ENCODE measurements at regions not wholly inside any gene's neighbourhood (a gene's known extent, or its start where the extent isn't known, plus 50 kb on each side); places are given as distances from the start of the nearest gene placed in this dataset.

- TF ChIP-seq ZBTB7A (IDR thresholded peaks at IDR 0.05; ENCODE audit: low read depth) (no peak), MAX (IDR thresholded peaks at IDR 0.05) (no peak), RAD21 (IDR thresholded peaks at IDR 0.05; ENCODE audit: low read depth) (no peak), CREB1 (IDR thresholded peaks at IDR 0.05; ENCODE audit: low read depth) (no peak), CEBPB (IDR thresholded peaks at IDR 0.05) (no peak)
Measured at GRCh38 chr3:178967177-178967532, 104.5 kb downstream of the ZMAT3 start.

- TF ChIP-seq ZBTB7A (IDR thresholded peaks at IDR 0.05; ENCODE audit: low read depth) (no peak), RAD21 (IDR thresholded peaks at IDR 0.05; ENCODE audit: low read depth) (peak; percentile 82), USF1 (IDR thresholded peaks at IDR 0.05) (no peak)
Measured at GRCh38 chr3:178966299-178967176, 105.1 kb downstream of the ZMAT3 start.

GRCh38 chr3:178964551-178964950 is 107.1 kb downstream of the ZMAT3 start:
- no peak for TF ChIP-seq TAF1 (IDR thresholded peaks at IDR 0.05; ENCODE audit: low read depth)
- no peak for TF ChIP-seq YY1 (IDR thresholded peaks at IDR 0.05; ENCODE audit: low read depth)
- no peak for TF ChIP-seq USF1 (IDR thresholded peaks at IDR 0.05)
- no peak for TF ChIP-seq RAD21 (IDR thresholded peaks at IDR 0.05; ENCODE audit: low read depth)
- no peak for TF ChIP-seq CEBPB (IDR thresholded peaks at IDR 0.05)
- no peak for TF ChIP-seq MAX (IDR thresholded peaks at IDR 0.05)
- no peak for TF ChIP-seq REST (IDR thresholded peaks at IDR 0.05; ENCODE audit: low read depth)
- TF ChIP-seq EGR1 (IDR thresholded peaks at IDR 0.05), result no peak
- no peak for TF ChIP-seq FOXM1 (IDR thresholded peaks at IDR 0.05; ENCODE audit: borderline replicate concordance, low read depth)
- no peak for TF ChIP-seq TEAD4 (IDR thresholded peaks at IDR 0.05)
- TF ChIP-seq TCF12 (IDR thresholded peaks at IDR 0.05; ENCODE audit: low read depth), result no peak
- no peak for TF ChIP-seq CREB1 (IDR thresholded peaks at IDR 0.05; ENCODE audit: low read depth)
- TF ChIP-seq EP300 (IDR thresholded peaks at IDR 0.05; ENCODE audit: borderline replicate concordance), result no peak
- no peak for TF ChIP-seq NFIC (IDR thresholded peaks at IDR 0.05)
- no peak for TF ChIP-seq ZBTB7A (IDR thresholded peaks at IDR 0.05; ENCODE audit: low read depth)

GRCh38 chr3:178960918-178961317 is 110.7 kb downstream of the ZMAT3 start:
- TF ChIP-seq EP300 (IDR thresholded peaks at IDR 0.05; ENCODE audit: borderline replicate concordance) (no peak), CEBPB (IDR thresholded peaks at IDR 0.05) (no peak), NFIC (IDR thresholded peaks at IDR 0.05) (no peak), TAF1 (IDR thresholded peaks at IDR 0.05; ENCODE audit: low read depth) (no peak), ZBTB7A (IDR thresholded peaks at IDR 0.05; ENCODE audit: low read depth) (no peak), TCF12 (IDR thresholded peaks at IDR 0.05; ENCODE audit: low read depth) (no peak), MAX (IDR thresholded peaks at IDR 0.05) (no peak), TEAD4 (IDR thresholded peaks at IDR 0.05) (no peak), EGR1 (IDR thresholded peaks at IDR 0.05) (no peak), RAD21 (IDR thresholded peaks at IDR 0.05; ENCODE audit: low read depth) (no peak), USF1 (IDR thresholded peaks at IDR 0.05) (no peak), CREB1 (IDR thresholded peaks at IDR 0.05; ENCODE audit: low read depth) (no peak), YY1 (IDR thresholded peaks at IDR 0.05; ENCODE audit: low read depth) (no peak), REST (IDR thresholded peaks at IDR 0.05; ENCODE audit: low read depth) (no peak), FOXM1 (IDR thresholded peaks at IDR 0.05; ENCODE audit: borderline replicate concordance, low read depth) (no peak)

GRCh38 chr3:178960181-178960580 is 111.4 kb downstream of the ZMAT3 start:
- TF ChIP-seq CEBPB (IDR thresholded peaks at IDR 0.05), result no peak
- TF ChIP-seq EGR1 (IDR thresholded peaks at IDR 0.05), result no peak
- TF ChIP-seq EP300 (IDR thresholded peaks at IDR 0.05; ENCODE audit: borderline replicate concordance), result no peak
- TF ChIP-seq CREB1 (IDR thresholded peaks at IDR 0.05; ENCODE audit: low read depth), result no peak
- TF ChIP-seq FOXM1 (IDR thresholded peaks at IDR 0.05; ENCODE audit: borderline replicate concordance, low read depth), result no peak
- no peak for TF ChIP-seq TEAD4 (IDR thresholded peaks at IDR 0.05)
- no peak for TF ChIP-seq RAD21 (IDR thresholded peaks at IDR 0.05; ENCODE audit: low read depth)
- TF ChIP-seq YY1 (IDR thresholded peaks at IDR 0.05; ENCODE audit: low read depth), result no peak
- TF ChIP-seq MAX (IDR thresholded peaks at IDR 0.05), result no peak
- no peak for TF ChIP-seq TAF1 (IDR thresholded peaks at IDR 0.05; ENCODE audit: low read depth)
- TF ChIP-seq TCF12 (IDR thresholded peaks at IDR 0.05; ENCODE audit: low read depth), result no peak
- no peak for TF ChIP-seq ZBTB7A (IDR thresholded peaks at IDR 0.05; ENCODE audit: low read depth)
- no peak for TF ChIP-seq REST (IDR thresholded peaks at IDR 0.05; ENCODE audit: low read depth)
- no peak for TF ChIP-seq NFIC (IDR thresholded peaks at IDR 0.05)
- no peak for TF ChIP-seq USF1 (IDR thresholded peaks at IDR 0.05)

Measured in Ishikawa (cell line).